ENCODE measurements at regions not wholly inside any gene's neighbourhood (a gene's known extent, or its start where the extent isn't known, plus 50 kb on each side); places are given as distances from the start of the nearest gene placed in this dataset.

- TF ChIP-seq POLR2A (IDR thresholded peaks at IDR 0.05; ENCODE audit: low read depth, low read length) (no peak), CTCF (conservative IDR thresholded peaks at IDR 0.05; ENCODE audit: low read depth, low read length) (no peak), MAZ (IDR thresholded peaks at IDR 0.05; ENCODE audit: borderline replicate concordance, low read depth, low read length) (no peak)
Observed at GRCh38 chr10:130833596-130833995, 477.9 kb downstream of the TCERG1L start.
